HepG2 (cell line): ENCODE measurements at regions not wholly inside any gene's neighbourhood (a gene's known extent, or its start where the extent isn't known, plus 50 kb on each side); places are given as distances from the start of the nearest gene placed in this dataset.

Experiments
- ATAC-seq: fragments of 200-7000 bp; cut with Tn5 transposase; 3 replicates; pipeline ENCODE4 v1.9.1; 2020; ENCODE audit warnings: mild to moderate bottlenecking, moderate library complexity
- BruUV-seq: library from RNA; stranded (reverse); fragments of 400-500 nt; replicated peaks from 2 replicates; lab custom pipeline; 2021; lab: Mats Ljungman, UMichigan
- CTCF ChIA-PET: fragments of 300-600 bp; formaldehyde crosslinking; extraction: SDS; loops from one replicate; lab custom pipeline; 2021; ENCODE audit warnings: low total read pairs, inconsistent platforms, low intra/inter-chr PET ratio; lab: Yijun Ruan, JAX
- POLR2A ChIA-PET: fragments of 350-600 bp; sonication (Branson Sonifier 250); formaldehyde crosslinking; loops from one replicate; lab custom pipeline; 2020; ENCODE audit warnings: antibody characterized with exemption, inconsistent platforms; lab: Yijun Ruan, JAX
- DNase-seq: peaks from one replicate; pipeline ENCODE4 v3.0.0-alpha.2; 2015; ENCODE audit warnings: low spot score
- FAIRE-seq: peaks from 3 replicates; lab custom pipeline; 2011; peaks lifted over from hg19 to GRCh38; lab: Jason Lieb, UNC
- H2AFZ ChIP-seq: one replicate; pipeline ENCODE4 v1.6.1; 2011; ENCODE audit warnings: low read length, inconsistent platforms
- H3K27ac ChIP-seq: fragments of 300-600 bp; 3 replicates; pipeline ENCODE4 v1.8.0; 2011; ENCODE audit warnings: mixed run types, mild to moderate bottlenecking, mixed read lengths, low read length, inconsistent platforms; ENCODE audit not compliant: insufficient read depth; ENCODE audit errors: extremely low read length
- H3K27me3 ChIP-seq, 2 experiments: fragments of 200-600 bp in 1 of 2; 2 replicates in 1 of 2; 3 replicates in 1 of 2; pipeline versions ENCODE4 v1.6.0 to v1.8.0; 2011; ENCODE audit warnings: low read length in 2 of 2, mild to moderate bottlenecking in 2 of 2, moderate library complexity in 2 of 2, inconsistent platforms in 1 of 2; ENCODE audit not compliant: insufficient read depth in 2 of 2, control insufficient read depth in 1 of 2
- H3K36me3 ChIP-seq, 2 experiments: fragments of 200-600 bp in 1 of 2; replicated peaks in 1 of 2; 2 replicates in 1 of 2; 3 replicates in 1 of 2; pipeline versions ENCODE4 v1.5.1 to v1.8.0; 2011; ENCODE audit warnings: low read length in 2 of 2, inconsistent platforms in 1 of 2; ENCODE audit not compliant: insufficient read depth in 2 of 2, control insufficient read depth in 1 of 2
- H3K4me1 ChIP-seq: 2 replicates; pipeline ENCODE4 v1.5.1; 2012; ENCODE audit warnings: low read length, inconsistent platforms; ENCODE audit not compliant: insufficient read depth
- H3K4me2 ChIP-seq: 2 replicates; pipeline ENCODE4 v1.6.0; 2011; ENCODE audit warnings: low read depth, low read length, inconsistent platforms
- H3K4me3 ChIP-seq, 3 experiments: fragments of 200-600 bp in 1 of 3; sonication (generic), shearing (Covaris generic) in 1 of 3; replicated peaks in 1 of 3; 2 replicates each; pipeline ENCODE4 v1.5.1; 2011 to 2016; ENCODE audit warnings: low read length in 3 of 3, inconsistent platforms in 2 of 3, low read depth in 2 of 3, mild to moderate bottlenecking in 2 of 3, control low read depth in 1 of 3, mixed read lengths in 1 of 3; ENCODE audit not compliant: insufficient read depth in 1 of 3
- H3K79me2 ChIP-seq: one replicate; pipeline ENCODE4 v1.6.1; 2011; ENCODE audit warnings: low read length, inconsistent platforms; ENCODE audit not compliant: insufficient read depth
- H3K9ac ChIP-seq: 2 replicates; pipeline ENCODE4 v1.6.0; 2011; ENCODE audit warnings: mild to moderate bottlenecking, low read depth, low read length, inconsistent platforms; ENCODE audit not compliant: insufficient read depth
- H3K9me3 ChIP-seq: 2 replicates; pipeline ENCODE4 v1.5.1; 2012; ENCODE audit warnings: mild to moderate bottlenecking, low read length
- H4K20me1 ChIP-seq: 2 replicates; pipeline ENCODE4 v1.6.0; 2011; ENCODE audit warnings: inconsistent platforms, mild to moderate bottlenecking, low read length, moderate library complexity; ENCODE audit not compliant: insufficient read depth
- CHD2 ChIP-seq: IDR thresholded peaks from 2 replicates; pipeline ENCODE4 v1.6.1; 2011; ENCODE audit warnings: low read depth, low read length, improper control_type of control experiment
- EHMT2 ChIP-seq: fragments of 200-600 bp; sonication (generic); IDR thresholded peaks from 2 replicates; pipeline ENCODE4 v1.7.0; 2017; ENCODE audit warnings: antibody characterized with exemption, low read depth, low read length, borderline replicate concordance
- FOXK1 ChIP-seq: sonication (generic); formaldehyde crosslinking; IDR thresholded peaks from 2 replicates; pipeline ENCODE4 v1.4.0; 2020; ENCODE audit warnings: low read depth, missing genetic modification reagents, borderline replicate concordance
- MYNN ChIP-seq: sonication (generic); formaldehyde crosslinking; IDR thresholded peaks from 2 replicates; pipeline ENCODE4 v1.4.0; 2020; ENCODE audit warnings: mild to moderate bottlenecking, low read depth, missing genetic modification reagents
- SUZ12 ChIP-seq: fragments of 150-350 bp; IDR thresholded peaks from 2 replicates; pipeline ENCODE4 v1.6.1; 2014; ENCODE audit warnings: low read depth, low read length
- TBX2 ChIP-seq: sonication (generic); formaldehyde crosslinking; IDR thresholded peaks from 2 replicates; pipeline ENCODE4 v1.5.0; 2020; ENCODE audit warnings: missing genetic modification reagents, mild to moderate bottlenecking, borderline replicate concordance
- U2AF1 ChIP-seq: fragments of 200-400 bp; formaldehyde crosslinking; optimal IDR thresholded peaks from 2 replicates; pipeline ENCODE3; 2017; ENCODE audit warnings: mild to moderate bottlenecking, low read depth, low read length
- ZBTB10 ChIP-seq: sonication (generic); formaldehyde crosslinking; IDR thresholded peaks from 2 replicates; pipeline ENCODE4 v1.4.0; 2020; ENCODE audit warnings: missing genetic modification reagents, borderline replicate concordance
- ZNF160 ChIP-seq: sonication (generic); formaldehyde crosslinking; IDR thresholded peaks from 2 replicates; pipeline ENCODE4 v1.8.0; 2022; ENCODE audit warnings: mild to moderate bottlenecking, inconsistent platforms, missing genetic modification reagents
- WGBS: methylation state at CpG from one replicate; pipeline ENCODE4 v1.1.6; 2017; ENCODE audit warnings: low lambda C conversion rate; 5-methylcytosine and 5-hydroxymethylcytosine counted together
- in situ Hi-C: cut with HindIII; loops from 2 replicates; pipeline ENCODE4 v1.10.0; 2017; ENCODE audit warnings: low pct_unique_long_range_greater_than_20kb; ENCODE audit not compliant: extremely low pct_ligation_motif_present
- intact Hi-C: fragments of 100-400 bp; cut with micrococcal nuclease; formaldehyde crosslinking; loops from one replicate; pipeline ENCODE4 v1.10.0; 2022; ENCODE audit not compliant: unreplicated experiment

DNA sequence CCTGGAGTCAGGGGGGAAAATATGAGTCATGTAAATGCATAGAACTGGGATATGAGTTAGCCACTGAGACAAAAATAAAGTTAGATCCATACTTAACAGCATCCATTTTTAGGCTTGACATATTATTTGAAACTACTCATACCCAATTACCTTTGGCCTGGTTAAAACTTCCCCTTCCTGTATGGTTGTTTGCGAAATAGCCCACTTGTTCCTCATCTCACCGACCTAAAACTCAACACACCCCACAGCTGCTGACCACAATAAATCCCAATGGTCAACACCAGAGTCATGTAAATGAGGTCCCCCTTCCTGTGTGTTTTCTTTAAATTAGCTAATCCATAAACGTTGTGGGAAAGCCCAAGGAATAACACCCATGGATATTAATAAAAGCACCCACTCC, 55.2 kb upstream of the TMEM215 start:
- H3K36me3 ChIP-seq: no peaks in the 10 kb centered on the region
- no peaks in the 10 kb centered on the region for H3K79me2 ChIP-seq
- no peak overlapping the region for H2AFZ ChIP-seq
- FAIRE-seq: no peak
- intact Hi-C loops (no loop called here), in situ Hi-C loops (no loop called here)
- ChIA-PET POLR2A (no interaction called here), CTCF (no interaction called here)
- no TSS peak for BruUV-seq
- DNase-seq: no peak
- H3K9ac ChIP-seq: no peak overlapping the region
- ATAC-seq: no peak
- H3K9me3 ChIP-seq: no peaks in the 10 kb centered on the region
- peaks cover 0 to 8% of the 10 kb centered on the region in 2 experiments; a peak in 3 of 5 replicates for H3K27me3 ChIP-seq
- H3K27ac ChIP-seq: no peak overlapping the region
- no peaks in the 10 kb centered on the region for H3K4me1 ChIP-seq
- TF ChIP-seq ZNF160 (CRISPR knock-in tag): no peak
- TF ChIP-seq EHMT2: no peak
- TF ChIP-seq U2AF1: no peak
- no peak for TF ChIP-seq ZBTB10 (CRISPR knock-in tag)
- no peak for TF ChIP-seq MYNN (CRISPR knock-in tag)
- no peak for TF ChIP-seq SUZ12
- TF ChIP-seq FOXK1 (CRISPR knock-in tag): no peak
- no peak for TF ChIP-seq CHD2
- no peak for TF ChIP-seq TBX2 (CRISPR knock-in tag)
- no peak overlapping the region for H3K4me3 ChIP-seq
- H3K4me2 ChIP-seq: no peak overlapping the region
- 4% methylated on average over 3 of the region's 3 CpGs for WGBS
- no peaks in the 10 kb centered on the region for H4K20me1 ChIP-seq
